ENCODE measurements at regions not wholly inside any gene's neighbourhood (a gene's known extent, or its start where the extent isn't known, plus 50 kb on each side); places are given as distances from the start of the nearest gene placed in this dataset.

GRCh38 chr13:78852709-78853108 lies 193.8 kb upstream of the OBI1 start:
- DNase-seq (ENCODE audit: low read depth) = no peak
- TF ChIP-seq, protein P1, sequence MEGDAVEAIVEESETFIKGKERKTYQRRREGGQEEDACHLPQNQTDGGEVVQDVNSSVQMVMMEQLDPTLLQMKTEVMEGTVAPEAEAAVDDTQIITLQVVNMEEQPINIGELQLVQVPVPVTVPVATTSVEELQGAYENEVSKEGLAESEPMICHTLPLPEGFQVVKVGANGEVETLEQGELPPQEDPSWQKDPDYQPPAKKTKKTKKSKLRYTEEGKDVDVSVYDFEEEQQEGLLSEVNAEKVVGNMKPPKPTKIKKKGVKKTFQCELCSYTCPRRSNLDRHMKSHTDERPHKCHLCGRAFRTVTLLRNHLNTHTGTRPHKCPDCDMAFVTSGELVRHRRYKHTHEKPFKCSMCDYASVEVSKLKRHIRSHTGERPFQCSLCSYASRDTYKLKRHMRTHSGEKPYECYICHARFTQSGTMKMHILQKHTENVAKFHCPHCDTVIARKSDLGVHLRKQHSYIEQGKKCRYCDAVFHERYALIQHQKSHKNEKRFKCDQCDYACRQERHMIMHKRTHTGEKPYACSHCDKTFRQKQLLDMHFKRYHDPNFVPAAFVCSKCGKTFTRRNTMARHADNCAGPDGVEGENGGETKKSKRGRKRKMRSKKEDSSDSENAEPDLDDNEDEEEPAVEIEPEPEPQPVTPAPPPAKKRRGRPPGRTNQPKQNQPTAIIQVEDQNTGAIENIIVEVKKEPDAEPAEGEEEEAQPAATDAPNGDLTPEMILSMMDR (IDR thresholded peaks at IDR 0.05; ENCODE audit: control insufficient read depth, insufficient read depth, low read depth, low read length, missing control alignments) = no peak
- no peak overlapping the region for H3K4me3 ChIP-seq (ENCODE audit: control insufficient read depth, low read depth, low read length)

GRCh38 chr13:78845656-78846365 lies 186.9 kb upstream of the OBI1 start:
- no peak for DNase-seq (ENCODE audit: low read depth)
- H3K4me3 ChIP-seq (ENCODE audit: control insufficient read depth, low read depth, low read length) = no peak overlapping the region
- TF ChIP-seq, protein P1 (IDR thresholded peaks at IDR 0.05; ENCODE audit: control insufficient read depth, insufficient read depth, low read depth, low read length, missing control alignments) = no peak

DNA sequence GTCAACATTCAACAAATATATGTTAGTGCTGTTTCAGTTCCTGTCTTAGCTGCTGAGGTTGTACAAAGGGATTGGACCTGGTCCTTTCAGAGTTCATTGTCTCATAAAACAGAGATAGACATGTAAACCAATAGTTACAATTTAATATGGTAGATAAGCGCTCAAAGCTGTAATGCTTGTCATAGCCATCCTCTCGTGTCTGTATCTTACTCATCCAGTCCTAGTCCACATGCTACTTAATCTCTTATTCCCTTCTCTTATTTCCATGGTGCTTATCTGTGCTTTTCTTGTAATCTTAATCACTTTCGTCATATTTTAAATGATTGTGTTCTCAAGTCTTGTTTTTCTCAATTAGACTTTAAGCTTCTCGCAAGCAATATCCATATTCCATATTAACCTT lies 185.2 kb upstream of the OBI1 start:
- TF ChIP-seq, protein P1 (IDR thresholded peaks at IDR 0.05; ENCODE audit: control insufficient read depth, insufficient read depth, low read depth, low read length, missing control alignments) = no peak
- no peak for DNase-seq (ENCODE audit: low read depth)
- H3K4me3 ChIP-seq (ENCODE audit: control insufficient read depth, low read depth, low read length) = no peak overlapping the region

- no peak for DNase-seq (ENCODE audit: low read depth)
- TF ChIP-seq, protein P1 (IDR thresholded peaks at IDR 0.05; ENCODE audit: control insufficient read depth, insufficient read depth, low read depth, low read length, missing control alignments) = no peak
These were observed 182.5 kb upstream of the OBI1 start for GRCh38 chr13:78841358-78841963.

GRCh38 chr13:78836238-78836784 lies 177.4 kb upstream of the OBI1 start:
- TF ChIP-seq, protein P1 (IDR thresholded peaks at IDR 0.05; ENCODE audit: control insufficient read depth, insufficient read depth, low read depth, low read length, missing control alignments) = no peak
- no peak for DNase-seq (ENCODE audit: low read depth)
- no peak overlapping the region for H3K4me3 ChIP-seq (ENCODE audit: control insufficient read depth, low read depth, low read length)

More at GRCh38 chr13:78841358-78841963, 182.5 kb upstream of the OBI1 start:
- H3K4me3 ChIP-seq (ENCODE audit: control insufficient read depth, low read depth, low read length) = no peak overlapping the region

- TF ChIP-seq, protein P1 (IDR thresholded peaks at IDR 0.05; ENCODE audit: control insufficient read depth, insufficient read depth, low read depth, low read length, missing control alignments) = no peak
- no peak overlapping the region for H3K4me3 ChIP-seq (ENCODE audit: control insufficient read depth, low read depth, low read length)
- DNase-seq (ENCODE audit: low read depth) = no peak
These were observed 173.5 kb upstream of the OBI1 start for GRCh38 chr13:78832461-78832860.
